Neutrophil (primary cell): ENCODE measurements at regions not wholly inside any gene's neighbourhood (a gene's known extent, or its start where the extent isn't known, plus 50 kb on each side); places are given as distances from the start of the nearest gene placed in this dataset.

Experiments
- H3K27ac ChIP-seq: fragments of 200-600 bp; sonication (generic); 2 replicates; pipeline ENCODE4 v1.5.1; 2016; ENCODE audit warnings: mild to moderate bottlenecking, moderate library complexity
- H3K27me3 ChIP-seq: fragments of 200-600 bp; sonication (generic); 2 replicates; pipeline ENCODE4 v1.6.0; 2016; ENCODE audit warnings: mild to moderate bottlenecking
- H3K36me3 ChIP-seq: fragments of 200-600 bp; sonication (generic); 2 replicates; pipeline ENCODE4 v1.5.1; 2017
- H3K4me1 ChIP-seq, 2 experiments: fragments of 200-600 bp in 1 of 2; sonication (generic) in 1 of 2; 1 replicate in 1 of 2; 2 replicates in 1 of 2; pipeline versions ENCODE4 v1.5.1 to v1.6.1; 2013 to 2016; ENCODE audit warnings: low read depth in 1 of 2, low read length in 1 of 2, mild to moderate bottlenecking in 1 of 2, moderate library complexity in 1 of 2; ENCODE audit not compliant: control insufficient read depth in 1 of 2, insufficient read depth in 1 of 2
- H3K4me3 ChIP-seq, 2 experiments: fragments of 200-600 bp in 1 of 2; sonication (generic) in 1 of 2; 1 replicate in 1 of 2; 2 replicates in 1 of 2; pipeline ENCODE4 v1.5.1; 2013 to 2016; ENCODE audit warnings: low read depth in 1 of 2, low read length in 1 of 2, mild to moderate bottlenecking in 1 of 2, moderate library complexity in 1 of 2
- H3K9me3 ChIP-seq: fragments of 200-600 bp; sonication (generic); 2 replicates; pipeline ENCODE4 v1.5.1; 2016
- CTCF ChIP-seq: fragments of 200-600 bp; sonication (generic); IDR thresholded peaks from 2 replicates; pipeline ENCODE4 v1.5.1; 2016; ENCODE audit warnings: antibody characterized with exemption

- Histone ChIP-seq H3K4me3 (no peak overlapping the region), H3K4me1 (no peaks in the 10 kb centered on the region), H3K27ac (no peak overlapping the region), H3K27me3 (no peaks in the 10 kb centered on the region), H3K36me3 (no peaks in the 10 kb centered on the region), H3K9me3 (no peaks in the 10 kb centered on the region)
- no peak for TF ChIP-seq CTCF
These were observed 64.7 kb downstream of the BTBD3 start for GRCh38 chr20:11982289-11982954.

- Histone ChIP-seq H3K4me1 (no peaks in the 10 kb centered on the region), H3K9me3 (no peaks in the 10 kb centered on the region), H3K4me3 (no peak overlapping the region), H3K36me3 (no peaks in the 10 kb centered on the region), H3K27ac (no peak overlapping the region), H3K27me3 (no peaks in the 10 kb centered on the region)
- no peak for TF ChIP-seq CTCF
These were observed 65.3 kb downstream of the BTBD3 start for GRCh38 chr20:11982955-11983470.

DNA sequence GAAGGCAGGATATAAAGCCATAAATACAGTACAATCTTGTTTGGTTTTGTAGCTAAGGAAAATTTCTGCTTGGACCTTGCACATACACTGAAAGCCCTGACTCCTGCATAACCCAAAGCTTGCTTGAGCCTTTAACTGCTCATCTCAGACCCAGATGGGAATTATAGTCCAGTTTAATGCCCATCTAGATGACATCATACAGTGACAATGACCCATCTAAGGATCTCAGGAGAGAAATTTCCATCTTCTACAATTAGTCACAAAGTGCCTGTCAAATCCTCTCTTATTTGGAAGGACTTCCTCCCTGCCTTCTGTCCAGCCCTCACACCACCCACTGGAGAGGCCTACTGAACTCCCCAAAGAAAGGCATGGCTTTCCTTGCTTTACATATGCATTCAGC is 69.3 kb downstream of the BTBD3 start:
- Histone ChIP-seq H3K9me3 (no peaks in the 10 kb centered on the region), H3K4me1 (no peaks in the 10 kb centered on the region), H3K27ac (no peak overlapping the region), H3K4me3 (no peak overlapping the region), H3K27me3 (no peaks in the 10 kb centered on the region), H3K36me3 (no peaks in the 10 kb centered on the region)
- no peak for TF ChIP-seq CTCF

DNA sequence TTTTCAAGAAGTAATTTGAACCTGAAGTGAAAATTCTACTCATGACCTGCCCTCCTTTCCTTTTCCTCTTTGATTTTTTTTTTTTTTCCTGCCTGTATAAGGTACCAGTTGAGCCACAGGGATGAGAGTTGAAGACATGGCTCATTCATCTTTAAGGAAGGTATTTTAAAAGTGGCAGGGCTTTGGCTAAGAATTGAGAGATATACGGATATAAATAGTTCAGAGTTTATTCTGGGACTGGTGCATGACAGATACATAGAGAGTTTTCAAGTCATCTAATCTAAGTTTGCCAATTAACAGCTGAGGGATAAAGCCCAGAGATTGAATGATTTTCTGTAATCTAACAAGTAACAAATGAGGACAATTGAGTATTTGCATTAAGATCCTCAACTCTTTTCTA is 69.8 kb downstream of the BTBD3 start:
- H3K27ac ChIP-seq: no peak overlapping the region
- no peaks in the 10 kb centered on the region for H3K36me3 ChIP-seq
- H3K9me3 ChIP-seq: no peaks in the 10 kb centered on the region
- TF ChIP-seq CTCF: no peak
- H3K4me1 ChIP-seq: no peaks in the 10 kb centered on the region
- H3K27me3 ChIP-seq: no peaks in the 10 kb centered on the region
- no peak overlapping the region for H3K4me3 ChIP-seq

GRCh38 chr20:11989018-11989771 is 71.5 kb downstream of the BTBD3 start:
- no peak overlapping the region for H3K27ac ChIP-seq
- no peaks in the 10 kb centered on the region for H3K4me1 ChIP-seq
- H3K4me3 ChIP-seq: no peak overlapping the region
- H3K9me3 ChIP-seq: no peaks in the 10 kb centered on the region
- no peak for TF ChIP-seq CTCF
- no peaks in the 10 kb centered on the region for H3K27me3 ChIP-seq
- no peaks in the 10 kb centered on the region for H3K36me3 ChIP-seq
